ENCODE measurements at regions not wholly inside any gene's neighbourhood (a gene's known extent, or its start where the extent isn't known, plus 50 kb on each side); places are given as distances from the start of the nearest gene placed in this dataset.
A peak's percentile ranks its signal among the peaks of the same experiment; 100 is the strongest.
"Not testable (repeated sequence)": the region's sequence is repeated elsewhere in the genome, so short reads cannot be mapped to it uniquely, and the experiment has no call there.

DNA sequence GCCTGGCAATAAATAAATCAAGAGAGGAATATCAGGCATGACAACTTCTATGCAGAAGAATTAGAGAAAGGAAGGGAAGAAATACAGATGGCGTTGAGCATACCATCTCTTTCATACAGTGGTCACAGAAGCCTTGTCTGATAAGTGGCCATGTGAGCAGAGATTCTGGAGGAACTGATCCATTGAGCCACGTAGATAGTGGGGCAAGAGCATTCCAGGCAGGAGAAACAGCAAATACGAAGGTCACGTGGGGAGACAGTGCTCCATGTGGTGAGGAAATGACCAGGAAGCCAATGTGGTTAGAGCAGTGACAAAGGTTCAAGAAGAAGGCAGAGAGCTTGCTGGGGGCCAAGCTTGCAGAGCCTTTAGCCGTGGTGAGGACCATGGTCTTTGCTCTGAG is 226.7 kb upstream of the NOCT start:
- Mint-ChIP-seq H3K27ac (no peak overlapping the region), H3K36me3 (no peaks in the 10 kb centered on the region), H3K4me1 (no peaks in the 10 kb centered on the region), H3K4me3 (no peak overlapping the region), H3K9me3 (no peaks in the 10 kb centered on the region), H3K27me3 (peaks cover 26% of the 10 kb centered on the region)
- ATAC-seq = no peak

DNA sequence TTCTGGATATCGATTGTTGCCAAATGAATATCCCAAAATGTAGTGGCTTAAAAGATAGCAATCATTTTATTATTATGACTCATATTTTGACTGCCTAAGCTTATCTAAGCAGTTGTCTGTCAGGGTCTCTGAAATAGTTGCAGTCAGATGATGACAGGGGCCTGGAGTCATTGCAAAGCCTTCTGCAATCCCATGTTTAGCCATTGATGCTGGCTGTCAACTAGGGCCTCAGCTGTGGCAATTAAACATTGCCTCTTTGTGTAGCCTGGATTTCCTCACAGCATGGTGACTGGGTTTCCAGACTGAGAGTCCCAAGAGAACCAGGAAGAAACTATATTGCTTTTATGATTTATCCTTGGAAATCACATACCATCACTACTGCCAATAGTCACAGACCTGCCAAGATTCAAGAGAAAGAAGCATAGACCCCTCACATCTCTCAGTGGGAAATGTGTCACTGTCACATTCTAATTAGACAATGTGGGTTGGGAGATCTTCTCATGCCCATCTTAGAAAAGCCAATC is 227.3 kb upstream of the NOCT start:
- Mint-ChIP-seq H3K4me3 (no peak overlapping the region), H3K9me3 (no peaks in the 10 kb centered on the region), H3K4me1 (no peaks in the 10 kb centered on the region), H3K36me3 (no peaks in the 10 kb centered on the region), H3K27me3 (peaks cover 22% of the 10 kb centered on the region), H3K27ac (no peak overlapping the region)
- no peak for ATAC-seq

DNA sequence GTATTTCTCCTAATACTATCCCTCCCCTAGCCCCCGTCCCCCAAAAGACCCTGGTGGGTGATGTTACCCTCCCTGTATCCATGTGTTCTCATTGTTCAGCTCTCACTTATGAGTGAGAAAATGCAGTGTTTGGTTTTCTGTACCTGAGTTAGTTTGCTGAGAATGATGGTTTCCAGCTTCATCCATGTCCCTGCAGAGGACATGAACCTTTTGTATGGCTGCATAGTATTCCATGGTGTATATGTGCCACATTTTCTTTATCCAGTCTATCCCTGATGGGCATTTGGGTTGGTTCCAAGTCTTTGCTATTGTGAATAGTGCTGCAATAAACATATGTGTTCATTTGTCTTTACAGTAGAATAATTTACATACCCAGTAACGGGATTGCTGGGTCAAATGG is 235.8 kb upstream of the NOCT start:
- H3K4me1 Mint-ChIP-seq, H3K36me3 Mint-ChIP-seq, ATAC-seq, H3K9me3 Mint-ChIP-seq, H3K4me3 Mint-ChIP-seq, H3K27ac Mint-ChIP-seq, H3K27me3 Mint-ChIP-seq: not testable (repeated sequence)

DNA sequence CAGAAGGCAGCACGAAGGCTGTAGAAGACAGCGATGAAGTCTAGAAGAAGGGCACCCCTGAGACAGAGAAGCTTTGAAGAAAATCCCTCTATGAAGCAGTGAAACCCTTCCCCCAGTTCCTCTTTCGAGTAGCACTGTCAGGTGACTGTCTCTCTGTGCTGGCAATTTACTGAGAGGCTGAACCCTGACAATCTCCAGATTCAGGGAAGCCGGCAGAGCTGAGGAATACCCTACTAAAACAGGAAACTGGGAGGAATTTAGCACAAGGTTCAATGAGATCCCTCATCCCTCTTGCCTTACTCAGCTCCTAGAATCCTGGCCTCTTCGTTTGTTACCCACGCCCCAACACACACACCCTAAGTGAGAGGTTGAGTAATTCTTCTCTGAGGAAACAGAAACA is 239.7 kb upstream of the NOCT start:
- Mint-ChIP-seq H3K9me3 (no peaks in the 10 kb centered on the region), H3K4me1 (peaks cover 6% of the 10 kb centered on the region)
- ATAC-seq = peak; percentile 87

DNA sequence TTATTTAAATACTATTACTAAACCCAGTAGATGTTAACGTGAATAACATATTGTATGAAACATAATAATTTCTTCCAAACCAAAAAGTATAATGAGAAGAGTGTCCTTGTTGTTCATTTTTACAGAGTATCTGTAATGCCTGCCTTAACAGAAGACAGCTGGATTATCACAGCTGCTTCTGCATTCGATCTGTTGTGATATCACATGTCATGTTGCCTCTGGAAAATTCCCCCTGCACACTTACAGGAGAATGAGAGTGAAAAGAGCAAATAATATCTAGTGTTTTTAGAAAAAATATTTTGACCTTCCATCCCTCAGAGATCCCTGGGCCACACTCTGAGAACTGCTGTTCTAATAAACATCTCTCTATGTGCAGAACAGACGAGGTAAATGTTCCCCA is 240.1 kb upstream of the NOCT start:
- ATAC-seq = no peak
- Mint-ChIP-seq H3K4me1 (peaks cover 6% of the 10 kb centered on the region), H3K4me3 (no peak overlapping the region), H3K9me3 (no peaks in the 10 kb centered on the region), H3K27me3 (no peaks in the 10 kb centered on the region), H3K36me3 (no peaks in the 10 kb centered on the region), H3K27ac (peak overlapping the region; percentile 15)

More for the DNA sequence above, 239.7 kb upstream of the NOCT start:
- H3K36me3 Mint-ChIP-seq = no peaks in the 10 kb centered on the region
- no peak overlapping the region for H3K4me3 Mint-ChIP-seq
- H3K27me3 Mint-ChIP-seq = no peaks in the 10 kb centered on the region
- peak overlapping the region; percentile 15 for H3K27ac Mint-ChIP-seq

DNA sequence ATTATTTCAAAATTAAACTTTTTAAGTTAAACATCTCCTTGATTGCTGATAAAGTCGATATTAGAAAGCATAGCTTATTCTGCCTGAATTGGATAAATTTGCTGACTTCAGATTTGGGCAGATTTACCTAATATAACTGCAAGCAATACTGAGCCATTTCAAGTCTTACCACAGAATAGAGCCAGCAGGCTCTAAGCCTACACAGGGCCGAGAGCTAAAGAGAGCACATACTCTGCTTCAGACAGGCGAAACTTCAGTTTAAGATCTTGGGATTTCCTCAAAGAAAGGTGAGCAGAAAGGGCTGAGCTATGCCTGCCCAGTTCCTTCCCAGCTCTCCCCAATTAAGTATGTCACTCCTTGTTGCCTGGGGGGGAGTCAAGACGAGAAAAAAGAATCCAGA is 240.6 kb upstream of the NOCT start:
- Mint-ChIP-seq H3K36me3 (no peaks in the 10 kb centered on the region), H3K4me1 (peaks cover 6% of the 10 kb centered on the region), H3K27me3 (no peaks in the 10 kb centered on the region), H3K4me3 (no peak overlapping the region), H3K9me3 (no peaks in the 10 kb centered on the region), H3K27ac (no peak overlapping the region)
- ATAC-seq = no peak

DNA sequence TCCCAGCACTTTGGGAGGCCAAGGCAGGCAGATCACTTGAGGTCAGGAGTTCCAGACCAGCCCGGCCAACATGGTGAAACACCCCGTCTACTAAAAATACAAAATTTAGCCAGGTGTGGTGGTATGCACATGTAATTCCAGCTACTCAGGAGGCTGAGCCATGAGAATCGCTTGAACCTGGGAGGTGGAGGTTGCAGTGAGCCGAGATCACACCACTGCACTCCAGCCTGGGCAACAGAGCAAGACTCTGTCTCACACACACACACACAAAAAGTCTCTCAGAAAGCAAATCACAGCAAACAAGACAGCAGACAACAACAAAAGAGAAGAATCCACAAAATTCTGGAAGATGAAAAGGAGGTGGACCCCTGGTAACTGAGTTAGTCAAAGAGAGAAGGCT is 241.5 kb upstream of the NOCT start:
- not testable (repeated sequence) for H3K9me3 Mint-ChIP-seq, H3K4me3 Mint-ChIP-seq, H3K27ac Mint-ChIP-seq, H3K27me3 Mint-ChIP-seq, ATAC-seq, H3K36me3 Mint-ChIP-seq, H3K4me1 Mint-ChIP-seq

DNA sequence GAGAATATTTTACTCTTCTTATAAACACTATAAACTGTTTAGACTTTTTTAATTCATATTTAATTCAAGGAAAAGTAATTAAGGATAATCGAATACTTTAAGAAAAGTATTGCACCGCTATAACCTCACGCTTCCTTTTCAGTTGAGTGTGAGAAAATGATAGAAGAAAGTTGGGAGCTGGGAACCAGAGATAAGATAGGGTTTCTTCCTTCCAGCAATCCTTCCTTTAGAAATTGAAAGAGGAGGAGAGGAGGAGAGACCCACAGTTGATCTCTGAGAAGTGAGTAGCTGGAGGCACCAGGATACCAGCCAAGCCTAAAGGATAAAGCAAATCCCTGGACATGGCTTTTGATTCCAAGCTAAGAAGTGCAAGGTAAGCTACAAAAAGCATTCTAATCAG is 242.3 kb upstream of the NOCT start:
- no peak overlapping the region for H3K4me3 Mint-ChIP-seq
- H3K27ac Mint-ChIP-seq = no peak overlapping the region
- H3K4me1 Mint-ChIP-seq = peaks cover 6% of the 10 kb centered on the region
- H3K9me3 Mint-ChIP-seq = no peaks in the 10 kb centered on the region
- no peaks in the 10 kb centered on the region for H3K36me3 Mint-ChIP-seq
- no peaks in the 10 kb centered on the region for H3K27me3 Mint-ChIP-seq
- no peak for ATAC-seq

DNA sequence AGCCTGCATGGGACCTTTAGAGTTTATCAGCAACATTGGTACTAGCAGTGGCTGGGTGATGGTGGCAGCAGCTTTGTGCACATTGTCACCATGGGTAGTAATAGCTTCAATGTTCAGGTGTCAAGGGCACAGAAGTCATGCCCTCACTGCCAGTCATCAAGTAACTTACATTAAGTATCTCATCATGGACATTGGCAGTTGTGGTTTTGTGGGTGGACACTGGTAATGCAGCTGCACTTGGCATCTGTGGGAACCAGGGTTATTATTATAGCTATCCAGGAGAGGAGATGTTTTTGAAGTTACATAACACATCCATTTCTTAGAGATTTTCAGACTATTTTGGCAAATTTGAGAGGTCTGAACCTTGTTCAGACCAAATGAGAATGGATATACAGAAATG is 243.2 kb upstream of the NOCT start:
- no peak overlapping the region for H3K27ac Mint-ChIP-seq
- no peaks in the 10 kb centered on the region for H3K27me3 Mint-ChIP-seq
- H3K4me3 Mint-ChIP-seq = no peak overlapping the region
- no peak for ATAC-seq
- H3K9me3 Mint-ChIP-seq = no peaks in the 10 kb centered on the region
- H3K4me1 Mint-ChIP-seq = peaks cover 6% of the 10 kb centered on the region
- no peaks in the 10 kb centered on the region for H3K36me3 Mint-ChIP-seq

DNA sequence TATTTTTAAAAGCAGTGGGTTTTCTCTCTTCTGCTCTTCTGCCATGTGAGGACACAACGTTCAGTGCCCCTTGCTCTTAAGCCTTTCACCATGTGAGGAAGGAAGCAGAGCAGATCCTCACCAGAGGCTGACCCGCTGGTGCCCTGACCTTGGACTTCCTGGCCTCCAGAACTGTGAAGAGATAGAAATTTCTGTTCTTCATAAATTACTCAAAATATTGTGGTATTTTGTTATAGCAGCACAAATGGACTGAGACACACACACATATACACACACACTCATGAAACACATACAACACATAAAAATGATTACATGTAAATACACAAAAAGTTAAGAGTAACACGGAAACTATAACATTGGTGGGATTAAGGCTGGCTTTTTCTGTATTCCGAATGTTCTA is 244.8 kb upstream of the NOCT start:
- Mint-ChIP-seq H3K27me3 (no peaks in the 10 kb centered on the region), H3K36me3 (no peaks in the 10 kb centered on the region), H3K27ac (no peak overlapping the region), H3K4me1 (peaks cover 4% of the 10 kb centered on the region), H3K4me3 (no peak overlapping the region), H3K9me3 (no peaks in the 10 kb centered on the region)
- ATAC-seq = no peak

DNA sequence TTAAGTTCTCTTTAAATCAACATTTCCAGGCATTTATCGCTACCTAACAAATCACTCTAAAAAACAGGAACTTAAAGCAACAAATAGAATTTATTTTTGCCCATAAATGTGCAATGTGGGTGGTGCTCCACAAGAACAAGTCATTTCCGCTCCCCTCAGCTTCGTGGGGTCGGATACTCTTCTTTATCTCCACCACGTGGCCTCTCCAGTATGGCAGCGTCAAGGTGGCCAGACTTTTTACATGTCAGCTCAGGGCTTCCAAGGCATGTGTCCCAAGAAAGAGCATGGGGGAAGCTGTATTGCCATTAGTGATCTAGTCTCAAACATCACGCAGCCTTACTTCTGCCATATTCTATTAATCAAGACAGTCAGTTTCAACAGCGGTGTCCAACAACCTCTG is 249.2 kb upstream of the NOCT start:
- Mint-ChIP-seq H3K27ac (no peak overlapping the region), H3K4me1 (no peaks in the 10 kb centered on the region), H3K9me3 (no peaks in the 10 kb centered on the region), H3K36me3 (no peaks in the 10 kb centered on the region), H3K27me3 (no peaks in the 10 kb centered on the region), H3K4me3 (no peak overlapping the region)
- no peak for ATAC-seq

DNA sequence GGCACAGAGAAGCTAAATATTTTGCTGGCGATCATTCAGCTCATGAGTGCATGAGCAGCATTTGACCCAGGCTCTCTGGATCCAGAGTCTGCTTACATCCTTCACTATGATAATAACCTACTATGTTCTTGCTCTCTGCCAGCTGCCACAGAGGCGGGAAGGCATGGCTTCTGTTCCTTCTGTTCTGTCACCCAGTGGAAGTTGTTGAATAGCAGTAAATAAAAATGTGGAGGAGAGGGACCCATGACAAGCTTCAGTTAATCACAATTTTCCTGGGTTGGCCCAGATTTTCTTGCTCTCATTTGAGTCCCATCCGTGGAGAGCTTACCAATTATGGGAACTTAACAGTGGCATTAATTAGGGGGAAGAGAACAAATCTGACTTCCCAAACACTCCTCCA is 250.1 kb upstream of the NOCT start:
- H3K9me3 Mint-ChIP-seq = no peaks in the 10 kb centered on the region
- no peaks in the 10 kb centered on the region for H3K27me3 Mint-ChIP-seq
- H3K36me3 Mint-ChIP-seq = no peaks in the 10 kb centered on the region
- no peak overlapping the region for H3K27ac Mint-ChIP-seq
- no peaks in the 10 kb centered on the region for H3K4me1 Mint-ChIP-seq
- no peak overlapping the region for H3K4me3 Mint-ChIP-seq
- ATAC-seq = no peak

DNA sequence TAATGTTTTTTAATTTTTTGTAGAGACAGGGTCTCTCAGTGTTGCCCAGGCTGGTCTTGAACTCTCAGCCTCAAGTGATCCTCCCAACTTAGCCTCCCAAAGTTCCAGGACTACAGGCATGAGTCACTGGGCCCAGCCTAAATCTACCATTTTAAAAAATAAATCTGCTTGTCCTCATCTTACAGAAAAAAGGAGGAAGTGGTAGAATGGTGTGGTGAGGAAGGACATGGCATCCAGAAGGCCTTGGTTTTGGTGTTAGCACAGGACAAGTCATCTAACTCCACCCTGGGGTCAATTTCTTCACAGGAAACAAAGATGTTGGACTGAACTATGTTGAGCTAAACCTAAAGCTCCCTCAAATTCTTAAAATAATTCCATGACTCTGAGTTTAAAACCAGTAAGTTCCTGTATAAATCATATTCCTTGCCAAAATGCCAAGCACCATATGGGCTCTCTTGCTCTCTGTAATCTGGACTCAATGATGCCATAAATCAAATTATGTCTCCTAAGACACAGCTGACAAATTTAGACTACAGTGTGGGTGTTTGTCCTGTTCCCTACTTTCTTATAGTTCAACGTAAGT is 253.9 kb upstream of the NOCT start:
- no peak for ATAC-seq
- Mint-ChIP-seq H3K36me3 (no peaks in the 10 kb centered on the region), H3K27me3 (no peaks in the 10 kb centered on the region), H3K4me3 (no peak overlapping the region), H3K9me3 (no peaks in the 10 kb centered on the region), H3K27ac (no peak overlapping the region), H3K4me1 (no peaks in the 10 kb centered on the region)

DNA sequence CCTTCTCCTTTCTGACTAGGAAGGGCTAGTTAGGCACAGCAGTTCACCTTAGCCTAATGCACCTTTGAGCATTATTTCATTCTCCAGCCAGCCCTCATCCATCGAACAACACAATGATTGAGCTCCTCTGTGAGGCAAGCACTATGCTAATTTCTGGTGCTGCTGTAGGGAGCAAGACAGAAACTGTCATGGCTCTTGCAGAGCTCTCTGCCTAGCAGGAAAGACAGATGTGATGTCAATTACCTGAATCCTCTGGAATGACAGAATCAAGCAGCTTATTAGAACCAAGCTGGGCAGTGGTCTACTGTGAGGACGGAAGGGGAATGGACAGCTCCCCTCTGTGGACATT is 256.1 kb upstream of the NOCT start:
- H3K4me1 Mint-ChIP-seq = no peaks in the 10 kb centered on the region
- no peaks in the 10 kb centered on the region for H3K27me3 Mint-ChIP-seq
- H3K4me3 Mint-ChIP-seq = no peak overlapping the region
- no peaks in the 10 kb centered on the region for H3K9me3 Mint-ChIP-seq
- no peaks in the 10 kb centered on the region for H3K36me3 Mint-ChIP-seq
- no peak for ATAC-seq
- H3K27ac Mint-ChIP-seq = no peak overlapping the region

DNA sequence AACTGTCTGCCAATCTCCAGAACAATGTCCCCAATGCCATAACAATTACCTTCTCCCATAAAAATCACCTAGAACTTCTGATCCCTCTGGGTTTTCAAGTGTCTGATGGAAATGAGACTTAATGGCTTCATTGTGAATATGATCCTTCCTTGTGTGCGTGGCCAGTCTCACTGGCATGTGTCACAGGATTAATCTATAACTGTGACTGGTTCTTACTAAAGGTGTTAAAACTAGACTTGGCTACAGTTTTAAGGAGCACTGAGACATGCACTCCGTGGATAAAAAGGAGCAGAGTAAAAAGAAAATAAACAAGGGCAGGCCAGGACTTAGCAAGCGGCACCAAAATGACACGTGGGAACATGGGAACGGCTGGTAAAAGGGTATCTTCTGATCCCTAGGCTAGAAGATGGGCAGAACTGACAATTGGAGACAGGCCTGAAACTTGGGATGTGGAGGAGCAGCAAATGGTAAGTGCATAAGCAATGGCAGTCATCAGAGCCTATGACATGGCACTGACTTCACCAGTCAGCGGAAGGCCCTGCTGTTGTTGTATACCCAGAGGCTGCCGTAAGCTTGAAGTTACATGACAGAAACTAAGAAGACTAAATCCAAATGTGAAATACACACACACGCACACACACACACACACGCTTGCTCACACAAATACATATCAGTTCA is 256.6 kb upstream of the NOCT start:
- Mint-ChIP-seq H3K4me1 (no peaks in the 10 kb centered on the region), H3K4me3 (no peak overlapping the region), H3K36me3 (no peaks in the 10 kb centered on the region), H3K27me3 (no peaks in the 10 kb centered on the region), H3K27ac (no peak overlapping the region), H3K9me3 (peaks cover under 1% of the 10 kb centered on the region)
- no peak for ATAC-seq

DNA sequence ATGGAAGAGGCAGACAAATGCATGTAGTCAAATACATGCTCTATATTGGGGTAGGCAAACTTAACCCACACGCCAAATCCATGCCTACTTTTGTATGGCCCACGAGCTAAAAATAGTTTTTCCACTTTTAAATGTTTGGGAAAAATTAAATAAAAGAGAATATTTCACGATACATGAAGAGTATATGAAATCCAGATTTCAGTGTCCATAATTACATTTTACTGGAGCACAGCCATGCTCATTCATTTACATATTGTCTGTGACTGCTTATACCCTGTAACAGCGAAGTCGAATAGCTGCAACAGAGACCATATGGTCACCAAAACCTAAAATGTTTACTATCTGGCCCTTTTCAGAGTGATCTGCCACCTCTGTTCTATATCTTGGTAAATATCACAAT is 257.4 kb upstream of the NOCT start:
- H3K27me3 Mint-ChIP-seq = no peaks in the 10 kb centered on the region
- H3K36me3 Mint-ChIP-seq = no peaks in the 10 kb centered on the region
- peaks cover 5% of the 10 kb centered on the region for H3K9me3 Mint-ChIP-seq

More for the DNA sequence above, 257.4 kb upstream of the NOCT start:
- Mint-ChIP-seq H3K27ac (no peak overlapping the region), H3K4me3 (no peak overlapping the region), H3K4me1 (no peaks in the 10 kb centered on the region)
- no peak for ATAC-seq
